Ascending aorta (tissue), 2 donors: ENCODE measurements at regions not wholly inside any gene's neighbourhood (a gene's known extent, or its start where the extent isn't known, plus 50 kb on each side); places are given as distances from the start of the nearest gene placed in this dataset.

Experiments used
- DNase-seq, 2 donors: peaks; one replicate each; pipeline ENCODE4 v3.0.0-alpha.2; 2019; ENCODE audit warnings: low spot score in 2 of 2
- H3K27ac ChIP-seq, 2 donors: fragments of 200-600 bp; sonication (generic); one replicate each; pipeline ENCODE4 v1.5.1; 2016 to 2017; ENCODE audit warnings: mild to moderate bottlenecking in 1 of 2
- H3K27me3 ChIP-seq: fragments of 200-600 bp; sonication (generic); one replicate; pipeline ENCODE4 v1.5.1; 2017
- H3K36me3 ChIP-seq, 2 donors: fragments of 200-600 bp; sonication (generic); one replicate each; pipeline ENCODE4 v1.5.1; 2016
- H3K4me1 ChIP-seq, 2 donors: fragments of 200-600 bp; sonication (generic); one replicate each; pipeline ENCODE4 v1.5.1; 2016 to 2017; ENCODE audit warnings: mild to moderate bottlenecking in 1 of 2
- H3K4me3 ChIP-seq, 2 donors: fragments of 200-600 bp; sonication (generic); one replicate each; pipeline ENCODE4 v1.5.1; 2016 to 2017; ENCODE audit warnings: mild to moderate bottlenecking in 1 of 2
- H3K9me3 ChIP-seq, 2 donors: fragments of 200-600 bp; sonication (generic); one replicate each; pipeline ENCODE4 v1.5.1; 2016
- CTCF ChIP-seq, 3 experiments: fragments of 200-600 bp in 2 of 3; fragments of 450-650 bp in 1 of 3; sonication (generic) in 2 of 3; IDR thresholded peaks; one replicate each; pipeline ENCODE4 v1.5.1; 2016 to 2019; ENCODE audit warnings: antibody characterized with exemption in 3 of 3, mild to moderate bottlenecking in 1 of 3, moderate library complexity in 1 of 3
- intact Hi-C: fragments of 100-400 bp; cut with DNase I; formaldehyde crosslinking; loops from one replicate; pipeline ENCODE4 v1.15.1; 2023

GRCh38 chr1:193799371-193799770 is 613.0 kb upstream of the B3GALT2 start:
- no peaks in the 10 kb centered on the region for H3K36me3 ChIP-seq
- intact Hi-C loops: no loop called here
- no peak for DNase-seq
- H3K9me3 ChIP-seq: no peaks in the 10 kb centered on the region
- no peaks in the 10 kb centered on the region for H3K27me3 ChIP-seq
- H3K4me1 ChIP-seq: no peaks in the 10 kb centered on the region
- H3K27ac ChIP-seq: no peak overlapping the region
- TF ChIP-seq CTCF (IDR thresholded peaks at IDR 0.05): no peak
- H3K4me3 ChIP-seq: no peak overlapping the region

GRCh38 chr1:193794239-193794638 is 607.8 kb upstream of the B3GALT2 start:
- H3K4me1 ChIP-seq: no peaks in the 10 kb centered on the region
- intact Hi-C loops: no loop called here
- no peak for DNase-seq
- no peak for TF ChIP-seq CTCF (IDR thresholded peaks at IDR 0.05)
- H3K27ac ChIP-seq: no peak overlapping the region
- H3K36me3 ChIP-seq: no peaks in the 10 kb centered on the region
- no peaks in the 10 kb centered on the region for H3K27me3 ChIP-seq
- no peaks in the 10 kb centered on the region for H3K9me3 ChIP-seq
- H3K4me3 ChIP-seq: no peak overlapping the region

GRCh38 chr1:193791746-193792145 is 605.3 kb upstream of the B3GALT2 start:
- no peak for TF ChIP-seq CTCF (IDR thresholded peaks at IDR 0.05)
- intact Hi-C loops: no loop called here
- no peak overlapping the region for H3K4me3 ChIP-seq
- no peaks in the 10 kb centered on the region for H3K27me3 ChIP-seq
- H3K36me3 ChIP-seq: no peaks in the 10 kb centered on the region
- no peaks in the 10 kb centered on the region for H3K4me1 ChIP-seq
- no peak for DNase-seq
- no peaks in the 10 kb centered on the region for H3K9me3 ChIP-seq
- H3K27ac ChIP-seq: no peak overlapping the region

- Histone ChIP-seq H3K9me3 (no peaks in the 10 kb centered on the region), H3K36me3 (no peaks in the 10 kb centered on the region), H3K4me1 (no peaks in the 10 kb centered on the region), H3K4me3 (no peak overlapping the region), H3K27ac (no peak overlapping the region), H3K27me3 (no peaks in the 10 kb centered on the region)
- DNase-seq: no peak
- intact Hi-C loops: no loop called here
- TF ChIP-seq CTCF (IDR thresholded peaks at IDR 0.05): no peak
Measured at GRCh38 chr1:193787061-193787460, 600.6 kb upstream of the B3GALT2 start.

GRCh38 chr1:193785850-193786420 is 599.5 kb upstream of the B3GALT2 start:
- H3K27ac ChIP-seq: no peak overlapping the region

More at GRCh38 chr1:193785850-193786420, 599.5 kb upstream of the B3GALT2 start:
- H3K4me1 ChIP-seq: no peaks in the 10 kb centered on the region
- no peaks in the 10 kb centered on the region for H3K36me3 ChIP-seq
- H3K9me3 ChIP-seq: no peaks in the 10 kb centered on the region
- no peak for DNase-seq
- no peaks in the 10 kb centered on the region for H3K27me3 ChIP-seq
- H3K4me3 ChIP-seq: no peak overlapping the region
- no peak for TF ChIP-seq CTCF (IDR thresholded peaks at IDR 0.05)
- intact Hi-C loops: no loop called here
